GM23338 (cell line): ENCODE measurements at regions not wholly inside any gene's neighbourhood (a gene's known extent, or its start where the extent isn't known, plus 50 kb on each side); places are given as distances from the start of the nearest gene placed in this dataset.

ENCODE experiments used
- CREB1 ChIP-seq: fragments of 250-450 bp; sonication (Bioruptor Pico); IDR thresholded peaks from 2 replicates; pipeline ENCODE4 v1.5.0; 2020; ENCODE audit warnings: low read depth, mild to moderate bottlenecking, moderate library complexity
- EZH2 ChIP-seq: fragments of 200-600 bp; sonication (generic); IDR thresholded peaks from one replicate; pipeline ENCODE4 v1.8.0; 2017; ENCODE audit warnings: antibody characterized with exemption, mild to moderate bottlenecking, low read depth; ENCODE audit not compliant: unreplicated experiment
- EZH2phosphoT487 ChIP-seq: fragments of 200-600 bp; sonication (generic); IDR thresholded peaks from one replicate; pipeline ENCODE4 v1.8.1; 2018; ENCODE audit warnings: antibody characterized with exemption; ENCODE audit not compliant: unreplicated experiment
- POLR2AphosphoS5 ChIP-seq: IDR thresholded peaks from 2 replicates; pipeline ENCODE4 v1.6.1; 2016; ENCODE audit warnings: antibody characterized with exemption, low read depth
- ZNF331 ChIP-seq: fragments of 250-450 bp; sonication (Bioruptor Pico); IDR thresholded peaks from 2 replicates; pipeline ENCODE4 v1.5.0; 2020; ENCODE audit warnings: low read depth, mild to moderate bottlenecking, moderate library complexity
- TF ChIP-seq, protein P1 (sequence below), 2 experiments: fragments of 200-600 bp in 1 of 2; sonication (generic) in 1 of 2; conservative IDR thresholded peaks; 2 replicates each; pipeline versions ENCODE4 v1.5.1 to v1.6.1; 2016 to 2017; ENCODE audit warnings: antibody characterized with exemption in 2 of 2, low read depth in 2 of 2, mild to moderate bottlenecking in 2 of 2, moderate library complexity in 1 of 2
- TF ChIP-seq, protein P2 (sequence below): IDR thresholded peaks from one replicate; pipeline ENCODE4 v1.6.1; 2018; ENCODE audit warnings: antibody characterized with exemption; ENCODE audit not compliant: unreplicated experiment
- TF ChIP-seq, protein P3 (sequence below): IDR thresholded peaks from 2 replicates; pipeline ENCODE4 v1.6.1; 2016; ENCODE audit warnings: antibody characterized with exemption

GRCh38 chr2:236859908-236860307 is 225.8 kb upstream of the COPS8 start:
- TF ChIP-seq, protein P1, sequence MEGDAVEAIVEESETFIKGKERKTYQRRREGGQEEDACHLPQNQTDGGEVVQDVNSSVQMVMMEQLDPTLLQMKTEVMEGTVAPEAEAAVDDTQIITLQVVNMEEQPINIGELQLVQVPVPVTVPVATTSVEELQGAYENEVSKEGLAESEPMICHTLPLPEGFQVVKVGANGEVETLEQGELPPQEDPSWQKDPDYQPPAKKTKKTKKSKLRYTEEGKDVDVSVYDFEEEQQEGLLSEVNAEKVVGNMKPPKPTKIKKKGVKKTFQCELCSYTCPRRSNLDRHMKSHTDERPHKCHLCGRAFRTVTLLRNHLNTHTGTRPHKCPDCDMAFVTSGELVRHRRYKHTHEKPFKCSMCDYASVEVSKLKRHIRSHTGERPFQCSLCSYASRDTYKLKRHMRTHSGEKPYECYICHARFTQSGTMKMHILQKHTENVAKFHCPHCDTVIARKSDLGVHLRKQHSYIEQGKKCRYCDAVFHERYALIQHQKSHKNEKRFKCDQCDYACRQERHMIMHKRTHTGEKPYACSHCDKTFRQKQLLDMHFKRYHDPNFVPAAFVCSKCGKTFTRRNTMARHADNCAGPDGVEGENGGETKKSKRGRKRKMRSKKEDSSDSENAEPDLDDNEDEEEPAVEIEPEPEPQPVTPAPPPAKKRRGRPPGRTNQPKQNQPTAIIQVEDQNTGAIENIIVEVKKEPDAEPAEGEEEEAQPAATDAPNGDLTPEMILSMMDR (conservative IDR thresholded peaks at IDR 0.05; ENCODE audit: low read depth in 2 of 2) = no peak
- TF ChIP-seq, protein P2, sequence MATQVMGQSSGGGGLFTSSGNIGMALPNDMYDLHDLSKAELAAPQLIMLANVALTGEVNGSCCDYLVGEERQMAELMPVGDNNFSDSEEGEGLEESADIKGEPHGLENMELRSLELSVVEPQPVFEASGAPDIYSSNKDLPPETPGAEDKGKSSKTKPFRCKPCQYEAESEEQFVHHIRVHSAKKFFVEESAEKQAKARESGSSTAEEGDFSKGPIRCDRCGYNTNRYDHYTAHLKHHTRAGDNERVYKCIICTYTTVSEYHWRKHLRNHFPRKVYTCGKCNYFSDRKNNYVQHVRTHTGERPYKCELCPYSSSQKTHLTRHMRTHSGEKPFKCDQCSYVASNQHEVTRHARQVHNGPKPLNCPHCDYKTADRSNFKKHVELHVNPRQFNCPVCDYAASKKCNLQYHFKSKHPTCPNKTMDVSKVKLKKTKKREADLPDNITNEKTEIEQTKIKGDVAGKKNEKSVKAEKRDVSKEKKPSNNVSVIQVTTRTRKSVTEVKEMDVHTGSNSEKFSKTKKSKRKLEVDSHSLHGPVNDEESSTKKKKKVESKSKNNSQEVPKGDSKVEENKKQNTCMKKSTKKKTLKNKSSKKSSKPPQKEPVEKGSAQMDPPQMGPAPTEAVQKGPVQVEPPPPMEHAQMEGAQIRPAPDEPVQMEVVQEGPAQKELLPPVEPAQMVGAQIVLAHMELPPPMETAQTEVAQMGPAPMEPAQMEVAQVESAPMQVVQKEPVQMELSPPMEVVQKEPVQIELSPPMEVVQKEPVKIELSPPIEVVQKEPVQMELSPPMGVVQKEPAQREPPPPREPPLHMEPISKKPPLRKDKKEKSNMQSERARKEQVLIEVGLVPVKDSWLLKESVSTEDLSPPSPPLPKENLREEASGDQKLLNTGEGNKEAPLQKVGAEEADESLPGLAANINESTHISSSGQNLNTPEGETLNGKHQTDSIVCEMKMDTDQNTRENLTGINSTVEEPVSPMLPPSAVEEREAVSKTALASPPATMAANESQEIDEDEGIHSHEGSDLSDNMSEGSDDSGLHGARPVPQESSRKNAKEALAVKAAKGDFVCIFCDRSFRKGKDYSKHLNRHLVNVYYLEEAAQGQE = no peak
- TF ChIP-seq POLR2AphosphoS5 (no peak), EZH2 (no peak), EZH2phosphoT487 (no peak), CREB1 (no peak), ZNF331 (CRISPR knock-in tag) (no peak)
- TF ChIP-seq, protein P3, sequence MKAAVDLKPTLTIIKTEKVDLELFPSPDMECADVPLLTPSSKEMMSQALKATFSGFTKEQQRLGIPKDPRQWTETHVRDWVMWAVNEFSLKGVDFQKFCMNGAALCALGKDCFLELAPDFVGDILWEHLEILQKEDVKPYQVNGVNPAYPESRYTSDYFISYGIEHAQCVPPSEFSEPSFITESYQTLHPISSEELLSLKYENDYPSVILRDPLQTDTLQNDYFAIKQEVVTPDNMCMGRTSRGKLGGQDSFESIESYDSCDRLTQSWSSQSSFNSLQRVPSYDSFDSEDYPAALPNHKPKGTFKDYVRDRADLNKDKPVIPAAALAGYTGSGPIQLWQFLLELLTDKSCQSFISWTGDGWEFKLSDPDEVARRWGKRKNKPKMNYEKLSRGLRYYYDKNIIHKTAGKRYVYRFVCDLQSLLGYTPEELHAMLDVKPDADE = no peak
